ENCODE measurements at regions not wholly inside any gene's neighbourhood (a gene's known extent, or its start where the extent isn't known, plus 50 kb on each side); places are given as distances from the start of the nearest gene placed in this dataset.

GRCh38 chr4:126686491-126686890, 946.3 kb upstream of the INTU start:
- TF ChIP-seq CTCF (IDR thresholded peaks at IDR 0.05), result no peak
- TF ChIP-seq E2F1 (CRISPR knock-in tag; IDR thresholded peaks at IDR 0.05), result no peak
- TF ChIP-seq ZBTB43 (CRISPR knock-in tag; IDR thresholded peaks at IDR 0.05), result no peak
- TF ChIP-seq CREB1 (CRISPR knock-in tag; IDR thresholded peaks at IDR 0.05), result no peak
- no peak for TF ChIP-seq USF2 (CRISPR knock-in tag; IDR thresholded peaks at IDR 0.05)
- no peak for TF ChIP-seq E2F5 (CRISPR knock-in tag; IDR thresholded peaks at IDR 0.05)
